ENCODE measurements at regions not wholly inside any gene's neighbourhood (a gene's known extent, or its start where the extent isn't known, plus 50 kb on each side); places are given as distances from the start of the nearest gene placed in this dataset.
"Not testable (repeated sequence)": the region's sequence is repeated elsewhere in the genome, so short reads cannot be mapped to it uniquely, and the experiment has no call there.

DNA sequence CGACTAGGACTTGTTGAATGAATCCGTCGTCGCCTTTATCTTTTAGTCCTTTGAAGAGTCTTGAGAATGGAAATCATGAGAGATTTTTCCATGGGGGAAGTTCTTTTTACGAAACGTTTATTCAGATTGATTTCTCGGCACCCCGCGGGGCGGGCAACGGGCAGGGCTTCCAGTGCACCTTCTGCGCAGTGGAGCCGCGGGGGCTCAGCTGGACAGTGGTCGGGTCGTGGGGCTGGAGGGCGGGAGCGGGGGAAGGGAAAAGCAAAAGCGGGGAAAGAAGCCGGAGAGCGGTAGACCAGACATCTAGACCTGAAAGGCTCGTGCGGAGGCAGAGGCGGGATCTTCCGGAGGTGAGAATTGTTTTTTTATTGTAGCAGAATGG is 103.0 kb downstream of the NBPF11 start:
- H3K27me3 Mint-ChIP-seq; H3K36me3 Mint-ChIP-seq (ENCODE audit: low read depth); H3K9me3 Mint-ChIP-seq; H3K4me1 Mint-ChIP-seq (ENCODE audit: low read depth): not testable (repeated sequence)
- peak overlapping the region; percentile 40 for H3K27ac Mint-ChIP-seq
- peak overlapping the region; percentile 83 for H3K4me3 Mint-ChIP-seq

GRCh38 chr1:148048423-148049114 is 103.5 kb downstream of the NBPF11 start:
- peak overlapping the region; percentile 83 for H3K4me3 Mint-ChIP-seq
- H3K4me1 Mint-ChIP-seq (ENCODE audit: low read depth); H3K36me3 Mint-ChIP-seq (ENCODE audit: low read depth); H3K9me3 Mint-ChIP-seq; H3K27me3 Mint-ChIP-seq: not testable (repeated sequence)
- H3K27ac Mint-ChIP-seq, result peak overlapping the region; percentile 91

GRCh38 chr1:148045872-148046271 is 106.2 kb downstream of the NBPF11 start:
- H3K27ac Mint-ChIP-seq; H3K4me3 Mint-ChIP-seq; H3K4me1 Mint-ChIP-seq (ENCODE audit: low read depth); H3K9me3 Mint-ChIP-seq; H3K27me3 Mint-ChIP-seq; H3K36me3 Mint-ChIP-seq (ENCODE audit: low read depth): not testable (repeated sequence)

GRCh38 chr1:148044495-148044894 is 107.6 kb downstream of the NBPF11 start:
- not testable (repeated sequence) for H3K4me3 Mint-ChIP-seq; H3K9me3 Mint-ChIP-seq; H3K27ac Mint-ChIP-seq; H3K4me1 Mint-ChIP-seq (ENCODE audit: low read depth); H3K36me3 Mint-ChIP-seq (ENCODE audit: low read depth); H3K27me3 Mint-ChIP-seq

Data from stimulated activated naive CD8-positive, alpha-beta T cell treated with anti-CD3 and anti-CD28 coated beads, Interleukin-15, Interleukin-2, amounts not matched to agents 100 ng/mL and 50 ng/mL, for 24 hours (primary cell).